Tibial nerve (tissue), 3 donors: ENCODE measurements at regions not wholly inside any gene's neighbourhood (a gene's known extent, or its start where the extent isn't known, plus 50 kb on each side); places are given as distances from the start of the nearest gene placed in this dataset.

ENCODE experiments used
- CTCF ChIP-seq, 5 experiments: fragments of 200-600 bp in 3 of 5; fragments of 450-650 bp in 2 of 5; sonication (generic) in 3 of 5; IDR thresholded peaks; one replicate each; pipeline ENCODE4 v1.5.1; 2016 to 2019; ENCODE audit warnings: antibody characterized with exemption in 5 of 5, mild to moderate bottlenecking in 3 of 5, moderate library complexity in 2 of 5
- POLR2A ChIP-seq, 2 donors: fragments of 450-650 bp; IDR thresholded peaks; one replicate each; pipeline ENCODE4 v1.6.1; 2017; ENCODE audit warnings: antibody characterized with exemption in 2 of 2, mild to moderate bottlenecking in 2 of 2, moderate library complexity in 2 of 2

GRCh38 chr3:117442566-117442965 is 733.0 kb downstream of the TUSC7 start:
- no peak for TF ChIP-seq CTCF (IDR thresholded peaks at IDR 0.05)
- TF ChIP-seq POLR2A (IDR thresholded peaks at IDR 0.05) = no peak
